CD4-positive, alpha-beta T cell treated with Interferon gamma for 1 hour (primary cell): ENCODE measurements at regions not wholly inside any gene's neighbourhood (a gene's known extent, or its start where the extent isn't known, plus 50 kb on each side); places are given as distances from the start of the nearest gene placed in this dataset.
A peak's percentile ranks its signal among the peaks of the same experiment; 100 is the strongest.

Experiments
- DNase-seq: peaks from one replicate; pipeline ENCODE4 v3.0.0-alpha.2; 2020

DNA sequence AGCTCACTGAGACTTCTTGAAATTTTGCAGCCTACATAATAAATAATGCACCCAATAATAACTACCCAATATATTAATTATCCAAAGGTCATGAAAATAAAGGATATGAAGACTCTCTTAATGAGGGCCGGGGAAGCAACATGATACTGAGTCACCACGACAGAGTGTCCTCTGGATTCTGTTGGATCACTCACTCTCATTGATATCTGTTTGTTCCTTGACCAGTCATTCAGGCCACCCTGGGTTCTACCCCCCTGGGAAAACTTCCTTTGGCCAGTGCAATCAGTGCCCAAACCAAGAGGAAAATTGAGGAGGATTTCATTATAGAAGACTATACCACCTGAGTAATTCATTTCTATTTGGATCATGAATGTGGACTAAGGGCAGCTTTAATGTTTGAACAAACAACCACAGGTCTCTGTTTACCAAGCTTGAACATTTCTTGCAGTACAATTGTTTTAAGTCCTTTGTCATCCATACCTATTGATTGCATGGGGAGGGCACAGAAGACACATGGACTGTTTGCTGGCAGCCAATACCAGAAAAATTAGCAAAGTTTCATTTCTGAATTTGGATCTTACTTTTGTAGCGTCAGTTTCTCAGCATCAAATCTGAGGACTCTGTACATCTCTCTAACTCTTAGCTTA is 137.2 kb upstream of the FGGY start:
- DNase-seq: no peak

DNA sequence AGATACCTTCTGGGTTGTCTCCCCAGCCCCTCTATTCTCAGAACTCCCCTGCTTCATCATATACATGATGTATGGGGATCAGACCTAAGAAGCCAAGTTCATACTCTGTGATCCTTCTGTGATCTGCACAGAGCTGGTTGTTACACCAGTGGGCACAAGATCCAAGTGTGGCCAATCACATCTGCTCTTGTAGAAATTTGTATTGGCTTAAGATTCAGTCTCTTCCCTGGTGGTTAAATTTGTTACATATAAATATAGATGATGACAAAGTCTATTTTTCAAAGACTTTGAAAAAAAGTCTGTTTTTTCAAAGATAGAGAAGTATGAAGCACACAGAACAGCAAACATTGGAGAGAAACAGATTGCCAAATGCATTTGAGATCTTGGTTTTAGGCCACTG is 135.8 kb upstream of the FGGY start:
- DNase-seq: no peak

DNA sequence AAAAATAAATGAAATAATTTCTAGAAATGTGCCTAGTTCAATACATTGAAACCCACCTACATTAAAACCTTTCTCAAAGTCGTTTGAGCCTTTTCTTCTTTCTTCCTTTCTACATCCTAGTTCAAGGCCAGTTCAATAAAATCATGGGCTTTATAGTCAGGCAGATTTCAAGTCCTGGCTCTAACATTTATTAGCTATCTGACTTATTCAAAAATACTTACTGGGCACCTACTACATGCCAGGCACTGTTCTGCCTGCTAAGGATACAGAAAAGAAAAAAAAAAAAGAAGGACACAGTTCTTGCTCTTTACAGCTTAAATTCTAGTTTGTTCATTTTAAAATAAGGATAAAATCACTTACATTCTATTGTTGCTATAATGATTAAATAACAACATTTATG is 134.2 kb upstream of the FGGY start:
- DNase-seq: no peak

DNA sequence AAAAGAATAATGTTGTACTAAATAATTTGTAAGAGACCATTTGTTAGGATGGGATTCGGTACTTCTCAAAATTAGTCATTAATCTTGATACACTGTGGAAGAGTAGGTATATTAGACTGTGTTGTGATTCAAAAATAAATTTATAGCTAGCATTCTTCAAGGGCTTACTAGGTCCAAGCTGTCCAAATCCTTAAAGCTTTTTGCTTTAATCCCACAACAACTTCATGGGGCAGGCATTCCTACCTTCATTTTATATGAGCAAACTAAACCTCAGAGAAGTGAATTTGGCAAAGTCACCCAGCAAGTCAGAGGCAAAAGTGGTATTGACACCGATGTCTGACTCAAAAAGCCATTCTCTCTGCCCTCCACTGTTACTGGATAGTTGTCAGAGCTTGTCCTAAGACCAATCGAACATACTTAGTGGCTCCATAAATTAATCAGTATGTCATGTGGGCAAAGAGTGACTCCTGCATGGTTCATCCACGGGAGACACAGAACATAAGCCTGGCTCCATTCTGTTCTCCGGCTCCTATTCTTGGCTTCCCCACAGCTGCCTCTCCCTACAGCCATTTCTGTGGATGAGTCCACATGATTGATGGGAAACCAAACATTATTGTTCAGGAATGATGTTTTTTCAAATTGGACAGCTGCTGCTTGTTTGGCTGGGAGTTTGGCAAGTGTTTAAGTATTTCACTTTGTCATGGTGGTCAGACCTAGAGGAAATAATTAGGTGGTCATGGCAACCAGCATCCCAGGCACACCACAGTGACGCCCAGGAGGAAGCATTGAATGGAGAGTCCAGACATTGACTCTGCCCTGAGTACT is 133.4 kb upstream of the FGGY start:
- DNase-seq: no peak

DNA sequence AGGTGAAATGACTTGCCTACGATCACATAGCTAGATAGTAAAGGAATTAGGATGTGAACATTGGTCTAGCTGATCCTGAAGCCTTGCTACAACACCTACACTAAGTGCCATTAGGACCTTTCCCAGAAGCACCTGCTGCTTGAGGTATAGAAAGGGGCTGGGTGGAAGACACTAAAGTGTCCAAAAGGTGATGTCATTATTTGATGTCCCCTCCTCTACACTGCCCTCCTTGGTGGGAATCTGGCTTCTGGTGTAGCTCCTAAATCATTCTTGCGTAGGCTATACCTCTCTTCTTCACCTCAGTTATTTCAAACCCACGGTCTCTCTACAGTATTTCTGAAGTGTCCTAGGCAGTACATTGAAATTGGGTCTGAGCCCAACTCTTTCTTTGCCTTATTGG is 132.5 kb upstream of the FGGY start:
- DNase-seq: no peak

DNA sequence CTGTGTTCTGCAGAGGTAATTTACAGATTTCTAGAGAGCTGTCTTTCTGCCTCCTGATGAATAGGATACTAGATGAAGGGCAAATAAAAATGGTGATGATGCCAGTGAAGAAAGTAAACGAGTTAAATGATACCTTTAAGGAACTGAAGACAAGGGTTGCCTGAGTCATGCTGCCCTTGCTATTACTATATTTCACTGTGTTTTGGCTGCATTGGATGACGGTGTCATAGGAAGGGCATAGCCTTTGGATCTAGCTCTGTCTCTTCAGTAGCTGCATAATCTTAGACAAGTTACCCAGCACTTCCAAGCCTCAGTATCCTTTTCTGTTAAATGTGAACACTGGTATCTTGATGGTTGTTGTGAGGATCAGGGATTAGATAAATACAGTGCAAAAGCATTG is 131.5 kb upstream of the FGGY start:
- no peak for DNase-seq

DNA sequence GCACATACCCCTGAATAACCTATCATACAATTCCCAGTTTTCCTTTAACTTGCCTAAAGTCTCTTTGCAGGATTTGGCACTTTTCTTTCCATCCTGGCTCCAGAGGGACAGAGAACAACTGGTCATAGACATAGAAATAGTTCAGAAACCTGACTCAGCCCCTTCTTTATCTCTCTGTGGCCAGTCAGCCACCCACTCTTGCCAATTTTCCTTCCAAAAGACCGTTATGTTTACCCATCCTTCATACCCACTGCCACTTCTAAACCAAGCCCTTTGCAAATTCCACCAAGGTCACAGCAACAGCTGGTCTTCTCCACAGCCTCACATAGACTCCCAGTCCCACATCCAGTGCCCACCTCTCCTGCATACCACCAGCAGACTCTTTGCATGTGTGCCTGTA is 127.2 kb upstream of the FGGY start:
- no peak for DNase-seq

DNA sequence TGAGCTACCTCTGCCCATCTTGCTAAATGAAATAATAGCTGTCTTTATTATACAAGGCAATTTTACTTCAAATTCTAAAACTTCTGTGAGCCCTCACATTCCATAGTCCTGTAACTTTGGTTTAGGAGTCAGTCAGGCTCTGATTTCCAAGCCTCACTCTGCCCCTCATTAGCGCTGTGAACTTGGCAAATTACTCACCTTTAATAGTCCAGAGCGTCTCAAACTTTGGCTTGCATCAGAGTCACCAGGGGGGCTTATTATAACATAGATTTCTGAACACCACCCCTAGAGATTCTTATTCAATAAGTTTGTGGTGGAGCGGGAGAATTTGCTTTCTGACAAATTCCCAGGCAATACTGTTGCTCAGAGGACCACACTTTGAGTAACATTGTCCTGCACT is 126.2 kb upstream of the FGGY start:
- no peak for DNase-seq

DNA sequence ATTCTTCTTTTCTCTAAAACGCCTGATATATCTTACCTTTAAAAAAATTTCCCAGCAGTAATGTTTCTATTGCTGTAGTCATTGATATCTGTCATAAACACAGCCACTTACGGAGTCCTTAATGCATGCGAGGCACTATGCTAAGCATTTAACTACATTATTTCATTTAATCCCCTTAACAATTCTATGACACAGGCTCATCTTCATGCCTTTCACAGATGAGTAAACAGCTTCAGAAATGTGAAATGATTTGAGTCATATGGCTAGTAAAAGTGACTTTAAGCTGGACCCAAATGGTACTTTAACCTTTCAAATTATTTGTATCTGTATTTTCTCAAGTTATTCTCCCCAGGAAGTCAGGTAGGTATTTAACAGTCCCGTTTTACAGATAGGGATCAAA is 125.1 kb upstream of the FGGY start:
- DNase-seq: no peak

DNA sequence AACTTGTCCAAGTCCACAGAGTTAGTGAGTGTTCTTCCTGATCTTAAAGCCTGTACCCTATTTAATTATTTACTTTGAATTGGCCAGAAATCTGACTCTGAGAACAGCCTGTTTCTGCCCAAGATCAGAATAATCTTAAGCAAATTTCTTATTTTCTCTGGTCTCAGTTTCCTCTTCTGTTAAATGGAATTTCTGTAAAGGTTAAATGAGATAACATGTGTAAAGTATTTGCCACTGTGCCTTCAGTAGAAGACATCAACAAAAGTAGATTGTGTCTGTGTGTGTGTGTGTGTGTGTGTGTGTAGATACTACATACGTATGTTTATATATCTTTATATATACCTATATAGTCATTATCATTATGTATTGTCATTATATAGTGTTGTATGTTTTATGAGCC is 124.2 kb upstream of the FGGY start:
- no peak for DNase-seq

DNA sequence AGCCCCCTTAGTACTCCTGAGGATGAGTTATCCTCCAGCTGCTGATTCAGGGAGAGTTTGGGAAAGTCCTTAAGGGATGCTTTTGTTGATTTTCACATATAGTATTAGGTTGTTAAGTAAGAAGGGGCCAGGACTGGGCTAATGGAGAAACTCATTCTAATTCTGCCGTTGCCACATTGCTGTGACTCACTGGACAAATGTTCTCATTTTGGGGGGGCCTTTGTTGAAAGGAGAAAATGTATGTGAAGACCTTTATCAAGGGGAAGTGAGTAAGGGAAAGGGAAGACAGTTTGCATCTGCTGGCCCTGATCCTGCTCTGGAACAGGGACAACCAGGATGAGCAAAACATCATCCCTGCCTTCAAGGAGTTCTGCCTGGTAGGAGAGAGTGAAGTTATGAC is 123.2 kb upstream of the FGGY start:
- peak; percentile 2 for DNase-seq

DNA sequence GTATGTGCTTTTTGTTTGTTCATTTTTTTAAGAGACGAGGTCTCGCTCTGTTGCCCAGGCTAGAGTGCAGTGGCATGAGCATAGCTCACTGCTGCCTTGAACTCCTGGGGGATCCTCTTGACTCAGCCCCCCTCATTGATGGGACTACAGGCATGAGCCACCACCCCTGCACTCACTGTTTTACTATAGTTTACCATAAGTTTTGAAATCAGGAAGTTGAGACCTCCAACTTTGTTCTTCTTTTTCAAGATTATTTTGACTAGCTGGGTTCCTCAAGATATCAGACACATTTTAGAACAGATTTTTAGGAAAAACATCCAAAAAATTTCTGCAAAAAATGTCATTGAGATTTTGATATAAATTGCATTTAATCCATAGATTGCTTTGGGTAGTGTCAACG is 120.4 kb upstream of the FGGY start:
- DNase-seq: no peak

DNA sequence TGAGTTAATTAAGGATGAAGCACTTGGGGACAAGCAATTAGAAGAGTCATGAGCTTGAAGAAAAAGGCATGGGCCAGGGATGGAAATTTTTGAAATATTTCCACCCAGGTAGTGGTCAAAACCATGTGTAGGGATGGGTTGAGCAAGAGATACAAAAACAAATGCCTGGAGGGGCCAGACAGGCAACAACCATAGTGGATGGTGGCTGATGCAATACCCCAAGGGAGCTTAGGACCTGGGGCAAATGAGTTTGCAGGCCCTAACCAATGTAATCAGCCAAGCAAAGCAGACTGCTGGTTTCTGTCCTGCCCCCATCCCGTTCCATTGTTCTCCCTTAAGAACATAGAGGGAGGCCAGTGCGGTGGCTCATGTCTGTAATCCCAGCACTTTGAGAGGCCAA is 119.1 kb upstream of the FGGY start:
- DNase-seq: no peak

DNA sequence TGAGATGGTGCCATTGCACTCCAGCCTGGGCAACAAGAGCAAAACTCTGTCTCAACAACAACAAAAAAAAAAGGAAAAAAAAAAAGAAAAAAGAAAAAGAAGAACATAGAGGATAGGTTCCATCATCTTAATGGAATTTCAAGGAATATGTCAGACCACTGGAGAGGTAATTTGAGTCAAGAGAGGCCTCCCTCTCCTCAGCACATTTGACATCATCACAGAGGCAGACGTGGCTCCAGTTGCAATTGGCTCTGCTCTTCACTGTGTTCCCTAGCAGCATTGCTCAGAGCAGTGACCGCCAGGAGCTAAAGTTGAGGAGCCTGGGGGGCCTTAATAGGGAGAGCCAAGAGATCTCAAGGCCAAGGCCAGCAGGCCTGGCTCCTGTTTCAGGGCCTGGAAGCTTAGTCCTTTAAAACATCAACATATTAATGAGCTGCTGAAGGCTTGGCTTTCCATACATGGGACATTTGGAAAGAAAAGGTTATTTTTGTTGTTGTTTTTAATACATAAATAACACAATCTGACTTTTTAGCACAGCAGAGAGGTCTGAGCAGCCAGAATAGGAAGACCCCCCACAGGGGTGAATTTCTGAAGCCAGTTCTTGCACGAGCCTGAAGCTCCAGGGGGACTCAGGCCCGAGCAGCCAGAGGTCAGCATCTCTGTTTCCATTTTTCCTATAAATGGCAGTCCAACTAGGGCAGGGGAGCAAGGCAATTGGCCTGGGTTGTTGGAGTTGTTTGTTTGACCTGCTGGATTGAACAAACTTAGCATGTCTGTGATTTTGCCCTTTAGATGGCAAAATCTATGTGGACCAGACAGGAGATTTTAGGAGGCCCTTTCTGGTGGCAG is 118.3 kb upstream of the FGGY start:
- DNase-seq: no peak

DNA sequence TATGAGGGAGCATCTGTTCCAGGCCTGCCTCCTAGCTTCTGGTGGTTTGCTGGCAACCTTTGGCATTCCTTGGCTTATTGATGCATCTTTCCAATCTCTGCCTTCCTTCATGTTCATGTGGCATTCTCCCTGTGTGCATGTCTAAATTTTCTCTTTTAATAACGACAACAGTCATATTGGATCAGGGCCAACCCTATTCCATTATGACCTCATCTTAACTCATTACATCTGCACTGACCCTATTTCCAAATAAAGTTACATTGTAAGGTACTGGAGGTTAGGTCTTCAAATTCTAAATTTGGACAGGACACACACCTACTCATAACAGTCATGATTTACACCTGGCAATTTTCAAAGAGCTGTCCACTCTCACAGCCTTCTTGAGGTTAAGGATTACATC is 117.2 kb upstream of the FGGY start:
- DNase-seq: no peak

DNA sequence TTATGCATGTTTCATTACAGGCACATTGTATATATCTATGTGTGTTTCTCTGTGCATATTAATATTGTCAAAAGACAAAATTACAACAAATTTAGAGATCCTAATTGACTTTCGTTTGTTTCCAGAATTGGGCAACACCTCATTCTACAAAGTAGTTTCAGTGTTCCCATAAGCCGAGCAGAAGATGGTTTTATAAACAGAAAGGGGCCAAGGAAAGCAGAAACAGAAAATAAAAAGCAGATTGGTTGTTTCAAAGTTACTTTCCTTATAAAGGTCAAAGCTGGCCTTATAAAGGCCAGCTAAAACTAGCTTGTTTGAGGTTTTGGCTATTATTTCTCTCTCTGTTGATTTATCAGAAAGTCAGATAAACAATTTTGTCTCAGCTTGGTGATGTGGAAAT is 116.2 kb upstream of the FGGY start:
- DNase-seq: no peak

DNA sequence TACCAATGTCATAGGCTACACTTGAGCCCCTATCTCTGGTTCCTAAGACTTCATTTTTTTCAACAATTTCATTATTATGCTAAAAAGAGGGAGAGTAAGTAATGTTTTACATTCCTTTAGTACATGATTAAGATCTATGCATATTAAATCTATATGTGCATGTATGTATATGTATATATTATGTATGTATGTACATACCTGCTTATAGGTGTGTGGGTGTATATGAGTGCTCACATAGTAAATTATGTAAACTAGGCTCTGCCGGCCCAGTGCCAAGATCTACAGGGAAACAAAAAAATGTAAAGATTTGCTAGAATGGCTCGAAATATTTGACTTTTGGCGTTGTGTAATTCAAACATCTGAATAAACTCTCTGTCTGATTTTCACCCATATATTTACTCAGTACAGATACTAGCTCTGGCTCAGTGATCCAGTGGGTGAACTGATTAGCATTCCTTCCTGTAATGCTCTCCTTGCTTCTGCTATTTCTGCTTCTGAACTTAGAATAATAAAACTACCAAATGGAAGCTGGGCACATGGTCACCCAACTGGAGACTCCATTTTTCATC is 113.1 kb upstream of the FGGY start:
- no peak for DNase-seq

DNA sequence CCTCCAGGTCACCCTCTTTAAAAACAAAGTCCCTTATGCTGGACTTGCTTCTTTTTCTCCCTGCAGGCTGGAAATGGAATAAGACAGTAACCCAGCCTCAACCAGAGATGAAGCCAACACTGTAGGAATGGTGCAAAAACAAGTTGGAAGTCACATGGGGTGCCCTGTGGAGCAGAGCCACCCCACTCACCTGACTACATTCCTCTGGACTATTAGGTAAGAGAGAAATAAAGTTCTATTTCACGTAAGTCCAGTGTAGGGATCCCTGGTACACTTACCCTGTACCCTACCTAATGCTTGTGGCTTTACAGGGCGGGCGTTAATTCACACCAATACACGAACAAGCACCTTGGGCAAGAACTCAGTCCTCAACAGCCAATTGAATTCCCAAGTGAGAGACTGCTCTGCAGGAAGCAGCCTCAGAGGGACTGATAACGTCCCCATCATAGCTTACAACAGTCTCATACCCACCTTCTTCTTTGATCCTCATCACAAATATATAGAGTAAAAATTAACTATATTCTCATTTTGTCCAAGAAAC is 112.5 kb upstream of the FGGY start:
- no peak for DNase-seq

DNA sequence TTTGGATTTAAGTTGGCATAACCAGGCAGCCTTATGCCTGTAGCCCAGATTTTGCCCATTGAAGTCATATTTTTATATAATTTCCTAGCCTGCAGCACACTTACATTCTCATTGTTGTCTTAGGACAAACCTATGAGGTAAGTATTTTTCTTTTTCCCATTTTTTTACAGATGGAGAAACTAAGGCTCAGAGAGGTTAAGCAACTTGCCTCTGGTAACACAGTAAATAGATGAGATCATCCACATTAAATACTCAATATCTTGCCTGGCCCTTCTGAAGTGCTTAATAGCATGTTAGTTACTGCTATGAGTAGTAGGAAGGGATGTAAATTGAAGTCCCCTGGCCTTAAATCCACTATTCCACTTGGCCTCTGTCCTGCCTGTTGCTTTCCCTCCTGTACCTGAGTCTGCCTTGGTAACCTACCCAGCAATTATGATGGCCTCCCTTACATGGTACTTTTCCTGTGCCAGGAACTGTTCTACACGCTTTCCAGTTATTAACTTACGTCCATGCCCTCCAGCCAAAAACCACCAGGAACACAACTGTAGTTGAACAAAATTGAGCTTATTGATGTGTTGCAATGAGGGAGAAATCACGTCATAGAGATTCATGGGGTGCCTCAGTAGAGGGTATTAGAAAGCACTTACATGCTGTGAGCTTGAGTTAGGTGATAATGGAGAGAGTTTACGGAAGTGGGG is 111.6 kb upstream of the FGGY start:
- no peak for DNase-seq

DNA sequence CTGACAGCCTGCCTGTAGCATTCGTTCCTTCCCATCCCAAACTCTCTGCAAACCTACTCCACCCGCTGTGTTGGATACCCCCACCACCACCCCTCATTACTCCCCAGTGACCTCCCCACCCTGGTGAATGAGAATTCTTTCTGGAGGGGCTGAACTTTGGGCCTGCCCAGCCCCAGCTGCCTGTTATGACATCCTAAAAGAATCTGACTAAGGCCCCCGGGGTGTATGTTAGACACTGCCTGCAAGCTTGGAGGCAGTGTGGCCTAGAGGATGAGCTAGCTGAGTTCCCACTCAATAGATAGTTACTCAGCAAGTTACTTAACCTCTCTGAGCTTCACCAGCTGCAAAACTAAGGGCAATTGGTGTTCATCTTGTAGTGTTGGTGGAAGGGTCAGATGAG is 110.2 kb upstream of the FGGY start:
- DNase-seq: no peak

DNA sequence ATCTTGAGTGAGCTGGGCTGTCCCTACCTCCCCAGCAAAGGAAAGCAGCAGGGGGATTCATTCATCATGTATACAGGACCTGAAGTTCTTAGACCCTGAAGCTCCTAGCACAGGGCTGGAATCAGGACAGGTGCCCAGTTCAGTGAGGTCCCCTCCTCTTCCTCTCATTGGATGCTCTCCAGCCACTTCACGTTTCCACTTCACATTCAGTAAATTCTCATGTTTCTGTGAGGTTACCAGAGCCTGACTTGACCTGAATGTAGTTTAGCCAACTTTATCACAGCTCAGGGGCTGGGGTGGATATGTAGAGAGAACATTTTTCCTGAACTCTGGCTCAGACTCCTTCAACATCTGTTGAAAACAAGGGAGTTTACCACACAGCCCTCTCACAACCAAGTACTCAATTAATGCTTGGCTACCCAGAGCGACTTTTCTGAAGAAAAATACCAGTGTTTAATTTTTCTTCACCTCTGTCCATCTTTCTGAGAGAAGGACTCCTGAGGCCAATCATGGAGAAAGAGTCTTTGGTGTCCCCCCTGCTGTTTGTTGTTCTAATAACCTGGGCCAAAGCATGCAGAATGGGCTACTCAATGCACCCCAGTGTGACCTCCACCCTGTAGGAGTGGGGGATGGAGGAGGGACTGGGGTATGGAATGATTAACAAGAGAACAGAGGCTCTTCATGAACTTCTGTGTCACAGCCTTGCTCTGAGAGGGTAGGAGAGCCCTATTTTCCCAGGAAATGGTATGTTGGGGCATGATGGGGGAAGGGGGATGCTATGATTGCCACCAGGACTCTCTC is 108.3 kb upstream of the FGGY start:
- DNase-seq: no peak
